ENCODE measurements at regions not wholly inside any gene's neighbourhood (a gene's known extent, or its start where the extent isn't known, plus 50 kb on each side); places are given as distances from the start of the nearest gene placed in this dataset.
A peak's percentile ranks its signal among the peaks of the same experiment; 100 is the strongest.

GRCh38 chr5:74173241-74173640 is 467.3 kb downstream of the ENC1 start:
- DNase-seq = no peak

GRCh38 chr5:74169701-74170100 is 470.8 kb downstream of the ENC1 start:
- DNase-seq = no peak

- no peak for DNase-seq
Observed at GRCh38 chr5:74167930-74168315, 472.6 kb downstream of the ENC1 start.

- DNase-seq = peak; percentile 76
Observed at GRCh38 chr5:74167206-74167929, 473.2 kb downstream of the ENC1 start.

GRCh38 chr5:74166064-74166463 is 474.5 kb downstream of the ENC1 start:
- peak; percentile 41 for DNase-seq

GRCh38 chr5:74164725-74165235 is 475.7 kb downstream of the ENC1 start:
- DNase-seq = no peak

GRCh38 chr5:74162524-74162923 is 478.0 kb downstream of the ENC1 start:
- no peak for DNase-seq

- peak; percentile 9 for DNase-seq
Observed at GRCh38 chr5:74161170-74161569, 479.4 kb downstream of the ENC1 start.

GRCh38 chr5:74156728-74157383 is 483.7 kb downstream of the ENC1 start:
- no peak for DNase-seq

- DNase-seq = no peak
Observed at GRCh38 chr5:74155501-74155900, 485.0 kb downstream of the ENC1 start.

GRCh38 chr5:74154526-74154925 is 486.0 kb downstream of the ENC1 start:
- DNase-seq = no peak

GRCh38 chr5:74153255-74153790 is 487.2 kb downstream of the ENC1 start:
- DNase-seq = no peak

GRCh38 chr5:74152625-74153254 is 487.8 kb downstream of the ENC1 start:
- DNase-seq = no peak

- no peak for DNase-seq
Observed at GRCh38 chr5:74152136-74152535, 488.4 kb downstream of the ENC1 start.

- DNase-seq = peak; percentile 76
Observed at GRCh38 chr5:74149395-74149794, 491.1 kb downstream of the ENC1 start.

GRCh38 chr5:74148321-74148720 is 492.2 kb downstream of the ENC1 start:
- no peak for DNase-seq

- no peak for DNase-seq
Observed at GRCh38 chr5:74146796-74147195, 493.7 kb downstream of the ENC1 start.

GRCh38 chr5:74145951-74146350 is 494.6 kb downstream of the ENC1 start:
- no peak for DNase-seq

GRCh38 chr5:74143721-74144330 is 496.7 kb downstream of the ENC1 start:
- no peak for DNase-seq

- DNase-seq = no peak
Observed at GRCh38 chr5:74143151-74143550, 497.4 kb downstream of the ENC1 start.

GRCh38 chr5:74141053-74141452 is 499.5 kb downstream of the ENC1 start:
- peak; percentile 23 for DNase-seq

- DNase-seq = peak; percentile 37
Observed at GRCh38 chr5:74140409-74140808, 500.1 kb downstream of the ENC1 start.

- no peak for DNase-seq
Observed at GRCh38 chr5:74139589-74139988, 500.9 kb downstream of the ENC1 start.
